Pancreas (tissue), 10 donors: ENCODE measurements at regions not wholly inside any gene's neighbourhood (a gene's known extent, or its start where the extent isn't known, plus 50 kb on each side); places are given as distances from the start of the nearest gene placed in this dataset.
"Not testable (repeated sequence)": the region's sequence is repeated elsewhere in the genome, so short reads cannot be mapped to it uniquely, and the experiment has no call there.

Experiments
- ATAC-seq, 4 donors: fragments of 200-7000 bp; cut with Tn5 transposase; one replicate each; pipeline versions ENCODE4 v1.8.0 to v1.9.1; 2020; ENCODE audit warnings: mild to moderate bottlenecking in 4 of 4, moderate library complexity in 4 of 4
- DNase-seq, 6 donors: peaks; one replicate each; pipeline ENCODE4 v3.0.0-alpha.2; 2020
- FAIRE-seq: peaks from 2 replicates; lab custom pipeline; 2012; peaks lifted over from hg19 to GRCh38; lab: Jason Lieb, UNC
- H3K27ac ChIP-seq, 4 donors: fragments of 200-600 bp; sonication (generic); 1 replicate in 3 of 4; 2 replicates in 1 of 4; pipeline versions ENCODE4 v1.5.0 to v1.8.0; 2020
- H3K27me3 ChIP-seq, 4 donors: fragments of 200-600 bp; one replicate each; pipeline ENCODE4 v1.8.0; 2021
- H3K36me3 ChIP-seq, 3 donors: fragments of 200-600 bp; sonication (generic) in 1 of 3; one replicate each; pipeline versions ENCODE4 v1.5.0 to v1.8.0; 2020 to 2021
- H3K4me1 ChIP-seq, 3 donors: fragments of 200-600 bp; one replicate each; pipeline ENCODE4 v1.8.0; 2021
- H3K4me3 ChIP-seq, 4 donors: fragments of 200-600 bp; sonication (generic) in 2 of 4; one replicate each; pipeline versions ENCODE4 v1.5.0 to v1.8.0; 2020 to 2021
- H3K9me3 ChIP-seq, 4 donors: fragments of 200-600 bp; one replicate each; pipeline ENCODE4 v1.8.0; 2021
- WGBS, 2 donors: extraction: QIAGEN DNeasy Blood & Tissue Kit; methylation state at CpG; one replicate each; pipeline ENCODE4 v1.1.7; 2013; 5-methylcytosine and 5-hydroxymethylcytosine counted together
- intact Hi-C, 3 donors: fragments of 100-400 bp; cut with DNase I; formaldehyde crosslinking; loops; one replicate each; pipeline versions ENCODE4 v1.11.1 to v1.14.2; 2022
- TF ChIP-seq, protein P1 (sequence below), 4 donors: fragments of 200-600 bp; sonication (generic) in 3 of 4; IDR thresholded peaks; one replicate each; pipeline versions ENCODE4 v1.5.0 to v1.8.0; 2021; ENCODE audit warnings: antibody characterized with exemption in 4 of 4
- donor health status: healthy with polysubstance abuse.
- donor health status: DM: no; HTN: no; CAD: no; lungs with moderate emphysema.
- donor health status: DM: no; HTN: no; CAD: no.
- donor health status: control.
- donor health status: control.
- donor health status: Bipolar disorder and iron deficiency.
- donor health status: DM: yes; HTN: yes; CAD: no.
- donor health status: DM: no; HTN: no; CAD: no.
- donor health status: DM: no; HTN: no; CAD: no.
- donor health status: DM: yes; HTN: yes; CAD: no.

DNA sequence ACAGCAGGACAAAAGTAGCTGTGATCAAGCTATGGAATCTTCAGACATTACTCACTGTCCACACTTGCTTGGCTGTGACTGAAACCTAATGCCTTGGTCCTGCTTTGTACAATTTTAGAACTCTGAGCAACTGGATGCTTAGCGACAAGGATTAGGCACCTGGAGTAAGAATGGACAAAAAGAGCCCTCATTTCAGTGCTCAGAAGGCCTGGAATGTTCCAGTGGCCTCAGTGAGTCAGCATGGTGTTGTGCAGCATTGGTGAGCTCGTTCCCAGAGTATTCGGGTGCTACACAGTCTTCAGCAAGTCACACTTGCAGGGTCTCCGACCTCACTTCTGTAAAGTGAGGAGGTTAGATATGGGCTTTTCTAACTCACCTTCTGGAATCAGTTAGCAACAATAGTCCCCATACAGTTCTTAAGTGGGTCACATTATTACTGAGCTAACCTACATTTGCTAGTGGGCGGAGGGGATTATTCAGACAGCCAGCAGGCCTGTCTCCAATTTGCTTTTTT lies 108.0 kb upstream of the MDM1 start:
- intact Hi-C loops, result no loop called here
- Histone ChIP-seq H3K27ac (no peak overlapping the region), H3K4me3 (no peak overlapping the region), H3K36me3 (no peaks in the 10 kb centered on the region), H3K27me3 (no peaks in the 10 kb centered on the region), H3K9me3 (no peaks in the 10 kb centered on the region), H3K4me1 (no peaks in the 10 kb centered on the region)
- no peak for ATAC-seq
- TF ChIP-seq, protein P1, sequence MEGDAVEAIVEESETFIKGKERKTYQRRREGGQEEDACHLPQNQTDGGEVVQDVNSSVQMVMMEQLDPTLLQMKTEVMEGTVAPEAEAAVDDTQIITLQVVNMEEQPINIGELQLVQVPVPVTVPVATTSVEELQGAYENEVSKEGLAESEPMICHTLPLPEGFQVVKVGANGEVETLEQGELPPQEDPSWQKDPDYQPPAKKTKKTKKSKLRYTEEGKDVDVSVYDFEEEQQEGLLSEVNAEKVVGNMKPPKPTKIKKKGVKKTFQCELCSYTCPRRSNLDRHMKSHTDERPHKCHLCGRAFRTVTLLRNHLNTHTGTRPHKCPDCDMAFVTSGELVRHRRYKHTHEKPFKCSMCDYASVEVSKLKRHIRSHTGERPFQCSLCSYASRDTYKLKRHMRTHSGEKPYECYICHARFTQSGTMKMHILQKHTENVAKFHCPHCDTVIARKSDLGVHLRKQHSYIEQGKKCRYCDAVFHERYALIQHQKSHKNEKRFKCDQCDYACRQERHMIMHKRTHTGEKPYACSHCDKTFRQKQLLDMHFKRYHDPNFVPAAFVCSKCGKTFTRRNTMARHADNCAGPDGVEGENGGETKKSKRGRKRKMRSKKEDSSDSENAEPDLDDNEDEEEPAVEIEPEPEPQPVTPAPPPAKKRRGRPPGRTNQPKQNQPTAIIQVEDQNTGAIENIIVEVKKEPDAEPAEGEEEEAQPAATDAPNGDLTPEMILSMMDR (IDR thresholded peaks at IDR 0.05), result no peak
- FAIRE-seq, result no peak
- DNase-seq, result no peak
- WGBS, 2 donors, result 82 to 84% methylated on average over 5 of the region's 5 CpGs

DNA sequence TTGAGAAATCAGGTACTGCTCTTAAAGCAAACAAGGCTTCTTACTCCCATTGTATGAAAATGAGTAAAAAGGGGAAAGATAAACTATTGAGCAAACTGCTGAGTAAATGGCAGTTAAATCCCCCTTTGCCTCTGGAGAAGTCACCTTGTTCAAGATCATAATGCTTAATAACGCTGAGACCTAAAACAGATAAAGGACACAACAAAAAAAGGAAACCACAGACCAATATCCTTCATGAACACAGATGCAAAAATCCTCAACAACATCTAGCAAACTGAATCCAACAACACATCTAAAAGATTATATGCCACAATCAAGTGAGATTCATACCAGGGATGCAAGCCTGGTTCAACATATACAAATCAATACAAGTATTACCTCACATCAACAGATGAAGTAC lies 109.0 kb upstream of the MDM1 start:
- Histone ChIP-seq H3K27me3 (no peaks in the 10 kb centered on the region), H3K36me3 (no peaks in the 10 kb centered on the region), H3K27ac (no peak overlapping the region), H3K4me3 (no peak overlapping the region), H3K4me1 (no peaks in the 10 kb centered on the region), H3K9me3 (no peaks in the 10 kb centered on the region)
- intact Hi-C loops, result no loop called here
- TF ChIP-seq, protein P1 (IDR thresholded peaks at IDR 0.05), result no peak
- 61 to 64% methylated on average over 1 of the region's 1 CpG for WGBS, 2 donors
- FAIRE-seq, result no peak
- ATAC-seq, result no peak
- DNase-seq, result no peak

DNA sequence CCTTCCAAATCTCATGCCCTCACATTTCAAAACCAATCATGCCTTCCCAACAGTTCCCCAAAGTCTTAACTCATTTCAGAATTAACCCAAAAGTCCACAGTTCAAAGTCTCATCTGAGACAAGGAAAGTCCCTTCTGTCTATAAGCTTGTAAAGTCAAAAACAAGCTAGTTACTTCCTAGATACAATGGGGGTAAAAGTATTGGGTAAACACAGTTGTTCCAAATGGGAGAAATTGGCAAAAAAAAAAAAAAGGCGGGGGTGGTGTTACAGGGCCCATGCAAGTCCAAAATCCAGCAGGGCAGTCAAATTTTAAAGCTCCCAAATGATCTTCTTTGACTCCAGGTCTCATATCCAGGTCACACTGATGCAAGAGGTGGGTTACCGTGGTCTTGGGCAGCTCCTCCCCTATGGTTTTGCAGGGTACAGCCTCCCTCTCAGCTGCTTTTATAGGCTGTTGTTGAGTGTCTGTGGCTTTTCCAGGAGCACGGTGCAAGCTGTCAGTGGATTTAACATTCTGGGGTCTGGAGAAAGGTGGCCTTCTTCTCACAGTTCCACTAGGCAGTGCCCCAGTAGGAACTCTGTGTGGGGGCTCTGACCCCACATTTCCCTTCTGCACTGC lies 110.3 kb upstream of the MDM1 start:
- intact Hi-C loops, result not testable (repeated sequence)

DNA sequence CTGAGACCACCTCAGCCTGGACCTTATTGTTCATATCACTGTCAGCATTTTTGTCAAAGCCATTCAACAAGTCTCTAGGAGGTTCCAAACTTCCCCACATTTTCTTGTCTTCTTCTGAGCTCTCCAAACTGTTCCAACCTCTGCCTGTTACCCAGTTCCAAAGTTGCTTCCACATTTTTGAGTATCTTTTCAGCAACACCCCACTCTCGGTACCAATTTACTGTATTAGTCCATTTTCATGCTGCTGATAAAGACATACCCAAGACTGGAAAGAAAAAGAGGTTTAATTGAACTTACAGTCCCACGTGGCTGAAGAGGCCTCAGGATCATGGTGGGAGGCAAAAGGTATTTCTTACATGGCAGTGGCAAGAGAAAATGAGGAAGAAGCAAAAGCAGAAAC lies 111.5 kb upstream of the MDM1 start:
- H3K4me3 ChIP-seq, H3K27ac ChIP-seq, H3K9me3 ChIP-seq, ATAC-seq, DNase-seq, intact Hi-C loops, H3K27me3 ChIP-seq, FAIRE-seq, H3K4me1 ChIP-seq, H3K36me3 ChIP-seq: not testable (repeated sequence)
- WGBS, 2 donors, result 63 to 74% methylated on average over 2 of the region's 2 CpGs

More for the DNA sequence above, 110.3 kb upstream of the MDM1 start:
- FAIRE-seq, H3K4me3 ChIP-seq, H3K4me1 ChIP-seq, DNase-seq, H3K27ac ChIP-seq, H3K27me3 ChIP-seq, ATAC-seq, H3K9me3 ChIP-seq, H3K36me3 ChIP-seq: not testable (repeated sequence)
- 87 to 91% methylated on average over 3 of the region's 3 CpGs for WGBS, 2 donors

DNA sequence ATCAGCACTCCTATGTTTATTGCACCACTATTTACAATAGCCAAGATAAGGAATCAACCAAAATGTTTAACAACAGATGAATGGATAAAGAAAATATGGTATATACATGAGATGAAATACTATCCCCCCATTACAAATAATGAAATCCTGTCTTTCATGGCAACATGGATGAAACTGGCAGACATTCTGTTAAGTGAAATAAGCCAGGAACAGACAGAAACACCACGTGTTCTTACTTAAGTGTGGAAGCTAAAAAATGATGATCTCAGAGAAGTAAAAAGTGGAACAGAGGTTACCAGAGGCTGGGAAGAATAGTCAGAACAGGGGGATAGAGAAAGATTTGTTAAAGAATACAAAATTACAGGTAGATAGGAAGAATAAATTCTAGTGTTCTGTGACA lies 113.7 kb upstream of the MDM1 start:
- WGBS, 2 donors, result 25 to 29% methylated on average over 1 of the region's 1 CpG
- FAIRE-seq, result no peak
- TF ChIP-seq, protein P1 (IDR thresholded peaks at IDR 0.05), result no peak
- ATAC-seq, result no peak
- no peaks in the 10 kb centered on the region for H3K4me1 ChIP-seq
- DNase-seq, result no peak
- no peak overlapping the region for H3K27ac ChIP-seq
- H3K36me3 ChIP-seq, result no peaks in the 10 kb centered on the region
- no peak overlapping the region for H3K4me3 ChIP-seq
- H3K9me3 ChIP-seq, result no peaks in the 10 kb centered on the region
- intact Hi-C loops, result no loop called here
- no peaks in the 10 kb centered on the region for H3K27me3 ChIP-seq

DNA sequence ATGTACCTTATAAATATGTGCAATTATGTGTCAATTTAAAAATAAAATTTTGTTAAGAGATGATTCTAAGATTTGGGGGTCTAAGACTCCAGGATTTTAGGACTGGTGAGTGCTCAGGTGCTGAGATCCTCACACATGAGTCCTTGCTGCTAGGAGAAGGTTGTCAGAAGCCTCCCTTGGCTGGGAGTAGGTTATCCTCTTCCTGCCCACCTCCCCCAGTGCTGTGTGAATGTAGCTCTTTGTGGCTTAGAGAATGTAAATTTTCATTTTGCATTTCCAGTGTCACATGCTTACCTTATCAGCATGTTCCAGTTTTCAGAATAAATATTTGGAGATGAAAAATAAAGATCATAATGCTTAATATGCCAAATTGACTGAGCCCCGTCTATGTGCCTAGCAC lies 114.2 kb upstream of the MDM1 start:
- Histone ChIP-seq H3K27ac (no peak overlapping the region), H3K9me3 (no peaks in the 10 kb centered on the region), H3K27me3 (no peaks in the 10 kb centered on the region), H3K4me1 (no peaks in the 10 kb centered on the region), H3K4me3 (no peak overlapping the region), H3K36me3 (no peaks in the 10 kb centered on the region)
- ATAC-seq, result no peak
- WGBS, 2 donors, result 68 to 71% methylated on average over 1 of the region's 1 CpG
- no peak for DNase-seq
- intact Hi-C loops, result no loop called here
- no peak for FAIRE-seq
- TF ChIP-seq, protein P1 (IDR thresholded peaks at IDR 0.05), result no peak
